Stimulated activated CD4-positive, alpha-beta T cell treated with anti-CD3 and anti-CD28 coated beads, Interleukin-1b, Interleukin-23, amount 100 ng/mL, for 48 hours (primary cell): ENCODE measurements at regions not wholly inside any gene's neighbourhood (a gene's known extent, or its start where the extent isn't known, plus 50 kb on each side); places are given as distances from the start of the nearest gene placed in this dataset.

Experiments
- DNase-seq: peaks from one replicate; pipeline ENCODE4 v3.0.0-alpha.2; 2020

- no peak for DNase-seq
These were observed 474.9 kb upstream of the GOLIM4 start for GRCh38 chr3:168570404-168571155.

- no peak for DNase-seq
These were observed 463.1 kb upstream of the GOLIM4 start for GRCh38 chr3:168558728-168559411.

DNA sequence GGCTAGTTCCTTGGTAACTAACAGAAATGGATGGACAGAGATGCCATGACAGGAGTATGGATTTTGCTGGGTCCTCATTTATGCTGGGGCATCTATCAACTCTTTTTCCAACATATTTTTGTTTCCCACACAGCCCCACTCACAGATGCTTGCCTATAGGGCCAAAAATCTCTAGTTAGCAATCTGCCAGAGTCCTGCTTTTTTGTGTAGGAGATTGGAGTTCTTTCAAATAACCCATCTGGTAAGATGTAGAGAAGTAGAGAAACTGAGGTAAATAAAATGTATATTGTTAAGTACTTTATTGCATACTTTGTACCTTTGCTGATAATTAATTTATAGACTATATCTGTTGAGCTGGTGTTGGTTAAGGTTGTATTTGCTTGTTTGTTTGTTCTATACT lies 456.5 kb upstream of the GOLIM4 start:
- no peak for DNase-seq

- DNase-seq, result no peak
These were observed 453.0 kb upstream of the GOLIM4 start for GRCh38 chr3:168548719-168549118.

GRCh38 chr3:168546707-168547106 lies 451.0 kb upstream of the GOLIM4 start:
- no peak for DNase-seq

GRCh38 chr3:168545591-168545990 lies 449.9 kb upstream of the GOLIM4 start:
- no peak for DNase-seq

- DNase-seq, result no peak
These were observed 448.6 kb upstream of the GOLIM4 start for GRCh38 chr3:168544097-168544957.

GRCh38 chr3:168540726-168541125 lies 445.0 kb upstream of the GOLIM4 start:
- no peak for DNase-seq

- no peak for DNase-seq
These were observed 444.2 kb upstream of the GOLIM4 start for GRCh38 chr3:168539909-168540308.

DNA sequence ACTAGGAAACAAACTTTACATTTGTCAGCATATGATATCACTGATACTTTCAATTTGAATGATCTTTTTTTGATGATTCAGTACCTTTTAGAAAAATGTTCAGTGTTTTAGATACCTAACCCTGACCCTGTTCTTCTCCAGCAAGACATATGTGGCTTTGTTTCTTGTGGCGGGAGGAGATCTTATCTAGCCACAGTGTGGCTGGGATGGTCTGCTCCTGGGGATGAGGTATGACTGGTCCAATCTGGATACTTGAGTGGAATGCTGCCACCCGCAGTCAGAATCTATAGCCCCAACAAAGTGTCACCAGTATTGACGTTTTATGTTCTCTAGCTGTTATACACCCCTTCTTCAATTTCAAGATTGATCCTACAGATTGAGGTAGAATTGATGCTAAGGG lies 439.0 kb upstream of the GOLIM4 start:
- DNase-seq, result no peak

DNA sequence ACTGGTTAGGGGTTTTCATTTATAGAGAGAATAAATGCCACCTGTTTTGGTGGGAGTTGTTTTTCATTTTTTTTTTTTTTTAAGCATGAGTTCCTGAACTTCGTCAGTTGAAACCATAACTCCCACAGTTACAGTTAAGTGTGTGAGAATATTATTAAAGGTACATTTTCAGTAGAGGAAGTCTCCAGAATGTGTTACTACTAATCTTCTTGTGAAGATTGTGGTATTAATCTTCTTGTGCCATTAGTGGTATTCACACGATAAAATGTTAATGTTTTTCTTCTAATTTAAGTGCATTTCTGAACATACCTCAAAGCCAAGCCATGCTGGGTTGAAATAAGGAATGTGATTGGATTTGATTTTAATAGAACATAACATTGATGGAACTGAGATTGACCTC lies 437.9 kb upstream of the GOLIM4 start:
- no peak for DNase-seq

GRCh38 chr3:168532135-168532534 lies 436.4 kb upstream of the GOLIM4 start:
- DNase-seq, result no peak

DNA sequence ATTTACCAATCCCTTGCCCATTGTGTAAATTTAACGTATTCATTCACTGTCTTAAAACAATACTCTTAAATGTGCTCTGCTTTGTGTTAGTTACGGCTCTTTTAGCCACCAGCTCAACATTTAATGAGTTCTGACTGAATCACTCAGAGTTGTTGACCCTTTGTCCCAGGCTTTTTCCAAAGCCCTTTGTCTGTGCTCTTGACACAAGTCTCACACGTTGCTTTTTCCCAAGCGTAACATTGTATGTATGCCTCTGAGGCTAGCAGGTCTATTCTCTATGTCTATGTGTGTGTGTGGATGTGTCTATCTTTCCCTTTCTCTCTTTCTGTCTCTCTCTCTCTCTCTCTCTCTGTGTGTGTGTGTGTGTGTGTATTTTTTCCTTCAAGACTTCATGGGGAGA lies 435.4 kb upstream of the GOLIM4 start:
- DNase-seq, result no peak

- DNase-seq, result no peak
These were observed 428.4 kb upstream of the GOLIM4 start for GRCh38 chr3:168524129-168524528.

DNA sequence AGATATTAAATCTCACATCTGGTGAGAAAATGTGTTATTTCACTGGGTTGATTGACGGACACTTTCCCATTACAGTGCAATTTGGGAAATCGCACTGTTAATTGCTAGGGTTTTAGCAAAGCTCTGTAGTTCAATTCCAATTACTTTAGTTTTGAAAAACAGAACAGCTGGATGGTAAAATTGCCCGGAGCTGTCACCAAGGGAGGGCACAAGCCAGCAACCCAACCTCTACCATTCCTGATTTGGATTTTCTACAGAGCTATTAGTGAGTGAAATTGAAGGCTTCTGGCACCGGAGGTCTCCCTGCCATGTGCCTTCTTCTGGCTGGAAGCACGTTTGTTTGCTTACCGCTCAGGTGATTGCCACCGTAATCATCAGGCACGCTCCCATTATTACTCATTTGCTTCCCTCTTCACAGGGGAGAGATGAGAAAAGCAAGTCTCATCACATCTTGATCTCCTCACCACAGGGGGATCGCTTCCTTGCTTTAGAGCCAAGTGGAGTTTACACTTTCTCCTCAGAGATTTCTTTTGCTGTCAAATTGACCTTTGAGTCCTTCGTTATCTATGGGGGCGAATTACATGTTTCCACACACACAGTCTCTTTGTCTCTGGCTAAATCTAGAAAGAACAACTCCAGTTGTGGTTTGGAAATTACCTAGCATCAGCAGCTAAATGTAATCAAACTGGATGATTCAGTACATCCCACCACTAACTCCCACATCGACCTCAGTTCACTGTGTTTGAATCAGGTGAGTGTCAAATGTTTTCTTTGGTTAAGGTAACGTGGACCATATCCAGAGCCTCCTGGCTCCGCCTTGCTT lies 421.7 kb upstream of the GOLIM4 start:
- no peak for DNase-seq

DNA sequence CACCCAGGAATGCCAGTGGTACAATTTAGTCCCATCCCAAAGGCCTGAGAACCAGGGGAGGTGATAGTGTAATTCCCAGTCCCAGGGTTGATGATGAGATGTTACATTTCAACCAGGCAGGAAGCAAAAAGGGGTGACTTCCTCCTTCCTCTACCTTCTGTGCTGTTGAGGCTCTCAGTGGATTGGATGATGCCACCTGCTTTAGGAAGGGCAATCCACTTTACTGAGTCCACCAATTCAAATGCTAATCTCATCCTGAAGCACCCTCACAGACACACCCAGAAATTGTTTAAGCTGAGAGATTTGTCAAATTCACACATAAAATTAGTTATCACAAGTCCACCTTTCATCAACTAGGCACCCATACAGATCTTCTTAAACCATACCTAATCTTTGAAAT lies 418.5 kb upstream of the GOLIM4 start:
- no peak for DNase-seq

- no peak for DNase-seq
These were observed 417.1 kb upstream of the GOLIM4 start for GRCh38 chr3:168512802-168513201.

GRCh38 chr3:168511428-168512014 lies 415.8 kb upstream of the GOLIM4 start:
- no peak for DNase-seq

DNA sequence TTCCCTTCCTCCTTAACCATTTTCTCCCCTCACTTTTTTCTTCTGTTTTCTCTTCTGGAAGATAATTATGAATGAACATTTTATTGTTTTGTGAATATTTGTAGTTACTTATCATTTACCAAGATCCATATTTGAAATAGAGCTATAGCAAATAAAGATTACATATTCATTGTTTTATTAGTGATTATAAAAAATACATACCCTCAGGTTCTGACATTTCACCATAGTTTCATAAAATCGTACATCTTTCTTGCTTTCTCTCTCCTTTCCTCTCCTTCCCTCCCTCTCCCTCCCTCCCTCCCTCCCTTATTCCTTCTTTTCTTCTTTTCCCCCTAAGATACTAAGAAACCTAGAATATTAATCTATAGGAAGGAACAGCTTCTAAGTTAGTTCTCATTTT lies 410.9 kb upstream of the GOLIM4 start:
- no peak for DNase-seq

DNA sequence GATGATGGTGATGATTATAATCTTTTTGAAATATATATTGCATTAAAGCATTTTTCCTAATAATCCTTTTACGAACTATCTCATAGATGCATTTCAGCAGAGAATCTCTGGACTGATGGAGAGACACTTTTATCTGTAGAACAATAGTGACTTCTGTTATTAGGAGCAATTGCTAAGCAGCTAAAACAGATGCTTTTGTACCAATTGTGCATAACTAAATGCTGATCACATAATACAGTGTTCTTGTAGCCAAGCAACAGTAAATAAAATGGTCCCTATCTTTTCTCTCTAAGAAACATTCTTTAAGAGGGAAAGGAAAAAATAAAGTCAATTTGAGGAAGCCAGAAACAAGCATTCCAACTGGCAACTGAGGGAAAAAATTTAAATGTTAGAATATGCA lies 405.8 kb upstream of the GOLIM4 start:
- DNase-seq, result no peak

DNA sequence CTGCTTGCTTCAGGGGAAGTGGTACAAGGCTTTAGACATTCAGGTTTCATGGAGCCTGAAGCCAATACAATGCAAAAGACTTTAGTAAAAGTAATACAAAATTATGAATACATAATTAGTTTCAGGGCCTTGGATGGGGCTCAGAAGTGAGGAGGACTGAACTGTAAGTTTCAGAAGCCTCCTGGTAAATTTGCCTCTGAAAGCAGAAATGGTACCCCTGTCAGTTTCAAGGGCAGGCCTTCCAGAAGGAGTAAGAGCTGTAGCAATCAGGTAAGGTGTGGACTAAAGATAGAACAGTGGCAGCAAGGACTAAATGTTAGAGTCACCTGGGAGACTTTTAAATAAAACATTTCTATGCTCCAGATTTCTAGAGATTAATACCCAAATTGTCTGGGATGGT lies 402.5 kb upstream of the GOLIM4 start:
- DNase-seq, result no peak

- DNase-seq, result no peak
These were observed 402.0 kb upstream of the GOLIM4 start for GRCh38 chr3:168497741-168498140.
